ENCODE measurements at regions not wholly inside any gene's neighbourhood (a gene's known extent, or its start where the extent isn't known, plus 50 kb on each side); places are given as distances from the start of the nearest gene placed in this dataset.

DNA sequence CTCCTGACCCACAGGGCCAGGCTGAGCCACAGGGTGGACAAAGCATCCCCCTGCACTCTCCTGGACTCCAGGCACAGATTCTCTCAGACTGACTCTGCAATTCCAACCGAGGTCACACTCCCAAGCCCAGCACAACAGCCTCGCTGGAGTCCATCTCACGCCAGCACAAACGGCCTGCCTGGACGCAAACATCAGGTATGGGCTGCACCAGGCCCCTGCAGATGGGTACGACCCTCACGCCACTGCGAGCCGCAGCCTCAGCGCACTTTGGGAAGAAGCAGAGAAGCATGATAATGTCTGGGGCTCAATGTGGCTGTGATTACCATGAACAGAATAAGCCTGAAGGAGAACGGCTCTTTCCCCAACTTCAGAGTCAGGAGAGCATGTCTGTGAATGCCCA is 66.4 kb upstream of the CFAP46 start:
- TF ChIP-seq EZH2 (IDR thresholded peaks at IDR 0.05; ENCODE audit: borderline replicate concordance, low read depth, low read length, severe bottlenecking) (no peak), MYC (IDR thresholded peaks at IDR 0.05; ENCODE audit: low read depth, low read length) (no peak), POLR2A (IDR thresholded peaks at IDR 0.05; ENCODE audit: low read depth, low read length) (no peak), POLR2AphosphoS5 (IDR thresholded peaks at IDR 0.05; ENCODE audit: insufficient read depth, low read depth, low read length) (no peak), JUN (IDR thresholded peaks at IDR 0.05; ENCODE audit: borderline replicate concordance, insufficient read depth, insufficient read length, low read depth) (no peak), GATA2 (IDR thresholded peaks at IDR 0.05; ENCODE audit: insufficient read depth, insufficient read length, low read depth, low read length) (no peak)
- TF ChIP-seq, protein P1, sequence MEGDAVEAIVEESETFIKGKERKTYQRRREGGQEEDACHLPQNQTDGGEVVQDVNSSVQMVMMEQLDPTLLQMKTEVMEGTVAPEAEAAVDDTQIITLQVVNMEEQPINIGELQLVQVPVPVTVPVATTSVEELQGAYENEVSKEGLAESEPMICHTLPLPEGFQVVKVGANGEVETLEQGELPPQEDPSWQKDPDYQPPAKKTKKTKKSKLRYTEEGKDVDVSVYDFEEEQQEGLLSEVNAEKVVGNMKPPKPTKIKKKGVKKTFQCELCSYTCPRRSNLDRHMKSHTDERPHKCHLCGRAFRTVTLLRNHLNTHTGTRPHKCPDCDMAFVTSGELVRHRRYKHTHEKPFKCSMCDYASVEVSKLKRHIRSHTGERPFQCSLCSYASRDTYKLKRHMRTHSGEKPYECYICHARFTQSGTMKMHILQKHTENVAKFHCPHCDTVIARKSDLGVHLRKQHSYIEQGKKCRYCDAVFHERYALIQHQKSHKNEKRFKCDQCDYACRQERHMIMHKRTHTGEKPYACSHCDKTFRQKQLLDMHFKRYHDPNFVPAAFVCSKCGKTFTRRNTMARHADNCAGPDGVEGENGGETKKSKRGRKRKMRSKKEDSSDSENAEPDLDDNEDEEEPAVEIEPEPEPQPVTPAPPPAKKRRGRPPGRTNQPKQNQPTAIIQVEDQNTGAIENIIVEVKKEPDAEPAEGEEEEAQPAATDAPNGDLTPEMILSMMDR (IDR thresholded peaks at IDR 0.05; ENCODE audit: extremely low read depth in 1 of 2, insufficient read depth in 1 of 2, low read depth in 1 of 2, low read length in 2 of 2): no peak
- TF ChIP-seq, protein P2, sequence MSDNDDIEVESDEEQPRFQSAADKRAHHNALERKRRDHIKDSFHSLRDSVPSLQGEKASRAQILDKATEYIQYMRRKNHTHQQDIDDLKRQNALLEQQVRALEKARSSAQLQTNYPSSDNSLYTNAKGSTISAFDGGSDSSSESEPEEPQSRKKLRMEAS (IDR thresholded peaks at IDR 0.05; ENCODE audit: insufficient read depth, insufficient read length): no peak

Measured in endothelial cell of umbilical vein (primary cell).